H9 (cell line): ENCODE measurements at regions not wholly inside any gene's neighbourhood (a gene's known extent, or its start where the extent isn't known, plus 50 kb on each side); places are given as distances from the start of the nearest gene placed in this dataset.

Source experiments
- DNase-seq: peaks from one replicate; pipeline ENCODE4 v3.0.0-alpha.2; 2017
- H2AFZ ChIP-seq: one replicate; pipeline ENCODE4 v1.6.1; 2013; ENCODE audit warnings: mild to moderate bottlenecking, low read length, control low read depth, moderate library complexity
- H2AK5ac ChIP-seq: 2 replicates; pipeline ENCODE4 v1.6.1; 2013; ENCODE audit warnings: low read length, control low read depth, mixed read lengths; ENCODE audit not compliant: insufficient read length
- H2BK120ac ChIP-seq: one replicate; pipeline ENCODE4 v1.6.1; 2013; ENCODE audit warnings: low read depth, mild to moderate bottlenecking, low read length, control low read depth, inconsistent platforms; ENCODE audit not compliant: poor library complexity, severe bottlenecking
- H2BK12ac ChIP-seq: 2 replicates; pipeline ENCODE4 v1.6.1; 2013; ENCODE audit warnings: low read length, control low read depth, mixed read lengths, low read depth; ENCODE audit not compliant: insufficient read length
- H2BK15ac ChIP-seq: 2 replicates; pipeline ENCODE4 v1.6.1; 2013; ENCODE audit warnings: low read depth, low read length, control low read depth
- H2BK20ac ChIP-seq: one replicate; pipeline ENCODE4 v1.6.1; 2013; ENCODE audit warnings: low read depth, mild to moderate bottlenecking, low read length, control low read depth, inconsistent platforms; ENCODE audit not compliant: poor library complexity, severe bottlenecking
- H2BK5ac ChIP-seq: 2 replicates; pipeline ENCODE4 v1.6.1; 2013; ENCODE audit warnings: low read length, control low read depth, mixed read lengths; ENCODE audit not compliant: insufficient read length
- H3K14ac ChIP-seq: 2 replicates; pipeline ENCODE4 v1.6.1; 2013; ENCODE audit warnings: low read length, control low read depth; ENCODE audit not compliant: insufficient read depth
- H3K18ac ChIP-seq: 2 replicates; pipeline ENCODE4 v1.6.1; 2013; ENCODE audit warnings: low read depth, mild to moderate bottlenecking, mixed read lengths, low read length, control low read depth; ENCODE audit not compliant: insufficient read length
- H3K23ac ChIP-seq: 2 replicates; pipeline ENCODE4 v1.6.1; 2013; ENCODE audit warnings: low read length, control low read depth, mixed read lengths, low read depth; ENCODE audit not compliant: insufficient read length
- H3K23me2 ChIP-seq: 2 replicates; pipeline ENCODE4 v1.6.1; 2013; ENCODE audit warnings: low read depth, mild to moderate bottlenecking, mixed read lengths, low read length, control low read depth; ENCODE audit not compliant: insufficient read length, poor library complexity, severe bottlenecking
- H3K27ac ChIP-seq: 2 replicates; pipeline ENCODE4 v1.5.1; 2013; ENCODE audit warnings: low read length, control low read depth, mixed read lengths, low read depth; ENCODE audit not compliant: insufficient read length
- H3K27me3 ChIP-seq: 2 replicates; pipeline ENCODE4 v1.6.1; 2013; ENCODE audit warnings: low read length, control low read depth, inconsistent platforms; ENCODE audit not compliant: insufficient read depth
- H3K4ac ChIP-seq: 2 replicates; pipeline ENCODE4 v1.6.1; 2013; ENCODE audit warnings: low read depth, mild to moderate bottlenecking, control low read depth, inconsistent platforms, low read length, moderate library complexity
- H3K4me1 ChIP-seq: 2 replicates; pipeline ENCODE4 v1.6.1; 2013; ENCODE audit warnings: low read length, control low read depth, inconsistent platforms; ENCODE audit not compliant: insufficient read depth
- H3K4me2 ChIP-seq: 2 replicates; pipeline ENCODE4 v1.6.1; 2013; ENCODE audit warnings: low read length, control low read depth, mixed read lengths; ENCODE audit not compliant: insufficient read length, insufficient read depth
- H3K56ac ChIP-seq: 2 replicates; pipeline ENCODE4 v1.6.1; 2013; ENCODE audit warnings: low read depth, mild to moderate bottlenecking, mixed read lengths, low read length, control low read depth; ENCODE audit not compliant: insufficient read length
- H3K79me1 ChIP-seq: 2 replicates; pipeline ENCODE4 v1.6.1; 2013; ENCODE audit warnings: low read depth, mild to moderate bottlenecking, moderate library complexity, low read length, control low read depth, inconsistent platforms; ENCODE audit not compliant: insufficient read depth, poor library complexity, severe bottlenecking
- H3K79me2 ChIP-seq: 2 replicates; pipeline ENCODE4 v1.6.1; 2013; ENCODE audit warnings: low read length, control low read depth, inconsistent platforms; ENCODE audit not compliant: insufficient read depth
- H3K9ac ChIP-seq: 2 replicates; pipeline ENCODE4 v1.6.1; 2013; ENCODE audit warnings: low read length, control low read depth, mixed read lengths; ENCODE audit not compliant: insufficient read length; ENCODE audit errors: extremely low read depth
- H3K9me3 ChIP-seq: one replicate; pipeline ENCODE4 v1.6.1; 2013; ENCODE audit warnings: low read depth, low read length, inconsistent platforms; ENCODE audit not compliant: control insufficient read depth
- H3T11ph ChIP-seq: one replicate; pipeline ENCODE4 v1.6.1; 2013; ENCODE audit warnings: mild to moderate bottlenecking, low read length, control low read depth, inconsistent platforms
- H4K20me1 ChIP-seq: one replicate; pipeline ENCODE4 v1.6.1; 2013; ENCODE audit not compliant: control insufficient read depth, insufficient read length, insufficient read depth
- H4K5ac ChIP-seq: 2 replicates; pipeline ENCODE4 v1.6.1; 2013; ENCODE audit warnings: low read depth, mild to moderate bottlenecking, mixed read lengths, low read length, control low read depth; ENCODE audit not compliant: insufficient read length
- H4K8ac ChIP-seq: replicated peaks from 2 replicates; pipeline ENCODE4 v1.6.1; 2013; ENCODE audit warnings: low read length, control low read depth, mixed read lengths, low read depth; ENCODE audit not compliant: insufficient read length
- H4K91ac ChIP-seq: 2 replicates; pipeline ENCODE4 v1.6.1; 2013; ENCODE audit warnings: low read depth, mild to moderate bottlenecking, moderate library complexity, mixed read lengths, low read length, control low read depth; ENCODE audit not compliant: insufficient read length
- H3K27ac Mint-ChIP-seq, 3 experiments: 2 replicates in 2 of 3; 3 replicates in 1 of 3; pipeline ENCODE4 v1.8.0; 2020 to 2021; ENCODE audit warnings: mixed read lengths in 3 of 3, mild to moderate bottlenecking in 1 of 3, moderate library complexity in 1 of 3
- H3K27me3 Mint-ChIP-seq: 2 replicates; pipeline ENCODE4 v1.8.0; 2021; ENCODE audit warnings: low read depth, mild to moderate bottlenecking, moderate library complexity, mixed read lengths
- H3K36me3 Mint-ChIP-seq, 3 experiments: 2 replicates in 2 of 3; 3 replicates in 1 of 3; pipeline ENCODE4 v1.8.0; 2020 to 2021; ENCODE audit warnings: low read depth in 3 of 3, mixed read lengths in 3 of 3; ENCODE audit not compliant: insufficient read depth in 1 of 3
- H3K4me1 Mint-ChIP-seq, 2 experiments: 2 replicates each; pipeline ENCODE4 v1.8.0; 2020; ENCODE audit warnings: mixed read lengths in 2 of 2
- H3K4me3 Mint-ChIP-seq, 2 experiments: 2 replicates in 1 of 2; 3 replicates in 1 of 2; pipeline ENCODE4 v1.8.0; 2020 to 2021; ENCODE audit warnings: mild to moderate bottlenecking in 2 of 2, mixed read lengths in 2 of 2, moderate library complexity in 1 of 2
- H3K9me3 Mint-ChIP-seq, 2 experiments: 2 replicates in 1 of 2; 3 replicates in 1 of 2; pipeline ENCODE4 v1.8.0; 2020; ENCODE audit warnings: mild to moderate bottlenecking in 2 of 2, mixed read lengths in 2 of 2, moderate library complexity in 1 of 2
- CTCF ChIP-seq: fragments of 200-600 bp; sonication (generic); conservative IDR thresholded peaks from 3 replicates; pipeline ENCODE4 v1.8.0; 2021; ENCODE audit warnings: antibody characterized with exemption, mild to moderate bottlenecking
- WGBS: extraction: QIAGEN DNeasy Blood & Tissue Kit; methylation state at CpG from one replicate; pipeline ENCODE4 v1.1.7; 2013; ENCODE audit warnings: missing lambda C conversion rate, low lambda C conversion rate, mixed read lengths; ENCODE audit not compliant: insufficient read length; ENCODE audit errors: extremely low coverage; 5-methylcytosine and 5-hydroxymethylcytosine counted together

- no peak overlapping the region for H2BK5ac ChIP-seq
- no peak for TF ChIP-seq CTCF
- no peak overlapping the region for H2BK20ac ChIP-seq
- Mint-ChIP-seq H3K9me3 (peaks cover 0 to 8% of the 10 kb centered on the region in 2 experiments; a peak in 3 of 5 replicates), H3K27ac (no peak overlapping the region), H3K4me3 (no peak overlapping the region), H3K4me1 (peaks cover 17 to 20% of the 10 kb centered on the region in 2 experiments), H3K27me3 (no peaks in the 10 kb centered on the region), H3K36me3 (no peaks in the 10 kb centered on the region)
- no peak overlapping the region for H2AFZ ChIP-seq
- no peak overlapping the region for H2BK15ac ChIP-seq
- no peaks in the 10 kb centered on the region for H3K79me1 ChIP-seq
- H3K23me2 ChIP-seq, result no peaks in the 10 kb centered on the region
- H2AK5ac ChIP-seq, result no peak overlapping the region
- no peak overlapping the region for H3K23ac ChIP-seq
- no CpG with 5 or more reads among the region's 3 CpGs for whole genome bisulfite sequencing
- no peak overlapping the region for H3K14ac ChIP-seq
- no peak for DNase-seq
- no peak overlapping the region for H3K4me2 ChIP-seq
- H4K8ac ChIP-seq, result no peak overlapping the region
- H3K4me1 ChIP-seq, result peaks cover 6% of the 10 kb centered on the region; the same call in 1 of the 2 replicates
- H3K79me2 ChIP-seq, result no peaks in the 10 kb centered on the region
- no peak overlapping the region for H2BK12ac ChIP-seq
- H3K9me3 ChIP-seq, result no peaks in the 10 kb centered on the region
- no peaks in the 10 kb centered on the region for H3K27me3 ChIP-seq
- no peak overlapping the region for H4K91ac ChIP-seq
- no peak overlapping the region for H3T11ph ChIP-seq
- no peak overlapping the region for H2BK120ac ChIP-seq
- H3K9ac ChIP-seq, result no peak overlapping the region
- H3K27ac ChIP-seq, result no peak overlapping the region
- H4K5ac ChIP-seq, result no peak overlapping the region
- no peak overlapping the region for H3K4ac ChIP-seq
- no peak overlapping the region for H3K18ac ChIP-seq
- no peaks in the 10 kb centered on the region for H4K20me1 ChIP-seq
- no peak overlapping the region for H3K56ac ChIP-seq
Observed at GRCh38 chr11:127138613-127139012, 138.0 kb upstream of the KIRREL3 start.
